HG02943 (cell line): ENCODE measurements at regions not wholly inside any gene's neighbourhood (a gene's known extent, or its start where the extent isn't known, plus 50 kb on each side); places are given as distances from the start of the nearest gene placed in this dataset.

Experiments used
- ATAC-seq: cut with Tn5 transposase; IDR thresholded peaks from one replicate; pipeline ENCODE4 v1.9.1; 2021; ENCODE audit warnings: mild to moderate bottlenecking, low read depth, moderate library complexity; ENCODE audit not compliant: unreplicated experiment

- no peak for ATAC-seq
These were observed 57.7 kb upstream of the OSR1 start for GRCh38 chr2:19416083-19416482.

- ATAC-seq: no peak
These were observed 50.6 kb upstream of the OSR1 start for GRCh38 chr2:19409046-19409445.

DNA sequence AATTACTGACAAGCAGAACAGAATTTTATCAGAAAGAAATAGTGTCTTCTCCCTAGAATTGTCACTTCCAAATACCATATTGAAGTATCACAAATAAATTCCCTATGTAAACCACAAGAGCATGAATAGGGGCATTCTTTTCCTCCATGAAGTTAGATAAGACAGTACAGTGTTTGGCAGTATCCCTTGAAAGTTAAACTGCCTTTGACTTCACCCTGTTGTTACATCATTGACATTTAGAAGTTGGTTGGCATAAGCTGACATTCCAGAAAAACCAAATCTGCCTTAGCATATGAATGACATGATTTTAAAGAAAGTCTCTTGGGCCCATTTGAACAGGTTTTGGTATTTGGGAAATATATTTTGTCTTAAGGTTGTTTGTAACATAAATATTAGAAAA, 50.2 kb upstream of the OSR1 start:
- no peak for ATAC-seq
